NCI-H1436 treated with DMSO at 0.1 percent for 48 hours (cell line): ENCODE measurements at regions not wholly inside any gene's neighbourhood (a gene's known extent, or its start where the extent isn't known, plus 50 kb on each side); places are given as distances from the start of the nearest gene placed in this dataset.
"Not testable (repeated sequence)": the region's sequence is repeated elsewhere in the genome, so short reads cannot be mapped to it uniquely, and the experiment has no call there.

ENCODE experiments used
- DNase-seq: peaks from one replicate; lab custom pipeline; 2025; lab: John Stamatoyannopoulos, UW

- no peak for DNase-seq
Observed at GRCh38 chr2:10183146-10183675, 60.7 kb downstream of the RRM2 start.

- DNase-seq, result no peak
Observed at GRCh38 chr2:10184421-10184820, 61.9 kb downstream of the RRM2 start.

- DNase-seq, result no peak
Observed at GRCh38 chr2:10185046-10185445, 62.5 kb downstream of the RRM2 start.

GRCh38 chr2:10185755-10186154 lies 63.2 kb downstream of the RRM2 start:
- DNase-seq, result no peak

GRCh38 chr2:10186868-10187535 lies 64.5 kb downstream of the RRM2 start:
- no peak for DNase-seq

- no peak for DNase-seq
Observed at GRCh38 chr2:10187661-10188060, 65.1 kb downstream of the RRM2 start.

- DNase-seq, result no peak
Observed at GRCh38 chr2:10188211-10188610, 65.7 kb downstream of the RRM2 start.

GRCh38 chr2:10188729-10189305 lies 66.3 kb downstream of the RRM2 start:
- no peak for DNase-seq

GRCh38 chr2:10190255-10190654 lies 67.7 kb downstream of the RRM2 start:
- DNase-seq, result no peak

GRCh38 chr2:10190737-10191532 lies 68.4 kb downstream of the RRM2 start:
- no peak for DNase-seq

GRCh38 chr2:10191554-10191953 lies 69.0 kb downstream of the RRM2 start:
- no peak for DNase-seq

- DNase-seq, result no peak
Observed at GRCh38 chr2:10192392-10193015, 70.0 kb downstream of the RRM2 start.

GRCh38 chr2:10193276-10193795 lies 70.8 kb downstream of the RRM2 start:
- no peak for DNase-seq

- DNase-seq, result no peak
Observed at GRCh38 chr2:10193851-10194820, 71.6 kb downstream of the RRM2 start.

- no peak for DNase-seq
Observed at GRCh38 chr2:10195278-10196109, 73.0 kb downstream of the RRM2 start.

GRCh38 chr2:10196110-10196892 lies 73.8 kb downstream of the RRM2 start:
- DNase-seq, result no peak

- DNase-seq, result no peak
Observed at GRCh38 chr2:10196948-10197696, 74.6 kb downstream of the RRM2 start.

- DNase-seq, result no peak
Observed at GRCh38 chr2:10197697-10198076, 75.1 kb downstream of the RRM2 start.

GRCh38 chr2:10198482-10198881 lies 75.9 kb downstream of the RRM2 start:
- DNase-seq, result not testable (repeated sequence)
